ENCODE measurements at regions not wholly inside any gene's neighbourhood (a gene's known extent, or its start where the extent isn't known, plus 50 kb on each side); places are given as distances from the start of the nearest gene placed in this dataset.

GRCh38 chr18:29157905-29158304 is 981.0 kb upstream of the CDH2 start:
- H3K9me3 ChIP-seq (replicated peaks; ENCODE audit: control insufficient read depth, insufficient read depth, low read length) = no peaks in the 10 kb centered on the region
- FAIRE-seq (no peak), ATAC-seq (no peak), DNase-seq (ENCODE audit: low read depth, low spot score) (no peak)
- H3K9ac ChIP-seq (ENCODE audit: control insufficient read depth, insufficient read depth, low read length) = no peak overlapping the region
- TF ChIP-seq NFYB (IDR thresholded peaks at IDR 0.05; ENCODE audit: insufficient read depth, low read depth, low read length) = no peak
- no peak for TF ChIP-seq NR2C1 (IDR thresholded peaks at IDR 0.05)
- TF ChIP-seq PKNOX1 (IDR thresholded peaks at IDR 0.05) = no peak
- TF ChIP-seq MYC (IDR thresholded peaks at IDR 0.05; ENCODE audit: insufficient read depth, insufficient read length, insufficient replicate concordance, low read length, severe bottlenecking) = no peak
- TF ChIP-seq RAD51 (IDR thresholded peaks at IDR 0.05) = no peak
- TF ChIP-seq BHLHE40 (IDR thresholded peaks at IDR 0.05; ENCODE audit: borderline replicate concordance in 1 of 2, low read depth in 2 of 2, low read length in 1 of 2) = no peak
- TF ChIP-seq ATF2 (IDR thresholded peaks at IDR 0.05; ENCODE audit: low read length) = no peak
- TF ChIP-seq ETV6 (conservative IDR thresholded peaks at IDR 0.05 in 1 of 2, IDR thresholded peaks at IDR 0.05 in 1 of 2; ENCODE audit: borderline replicate concordance in 1 of 2, low read depth in 1 of 2) = no peak
- TF ChIP-seq RELA (IDR thresholded peaks at IDR 0.05; ENCODE audit: borderline replicate concordance, partially characterized antibody) = no peak
- no peak for TF ChIP-seq MEF2B (IDR thresholded peaks at IDR 0.05; ENCODE audit: partially characterized antibody, poor library complexity, severe bottlenecking)
- no peak for TF ChIP-seq BCL3 (IDR thresholded peaks at IDR 0.05; ENCODE audit: borderline replicate concordance, insufficient read depth, low read depth, low read length, poor library complexity, severe bottlenecking)
- no peak for TF ChIP-seq NBN (IDR thresholded peaks at IDR 0.05)
- TF ChIP-seq MYB (IDR thresholded peaks at IDR 0.05; ENCODE audit: borderline replicate concordance, low read depth, low read length) = no peak
- TF ChIP-seq MXI1 (IDR thresholded peaks at IDR 0.05; ENCODE audit: low read depth, low read length) = no peak
- in situ Hi-C loops (cut with MboI) (no loop called here), intact Hi-C loops (cut with micrococcal nuclease; ENCODE audit: unreplicated experiment) (no loop called here)
- H3K4me3 ChIP-seq = no peak overlapping the region
- no peak overlapping the region for H3K27ac ChIP-seq (ENCODE audit: control insufficient read depth, insufficient read depth)
- H3K79me2 ChIP-seq (ENCODE audit: control insufficient read depth, insufficient read depth, low read length) = no peaks in the 10 kb centered on the region
- RAD21 ChIA-PET (ENCODE audit: unreplicated experiment) = no interaction called here
- SMC1A ChIA-PET (ENCODE audit: uncharacterized antibody, unreplicated experiment) = no interaction called here
- POLR2A ChIA-PET = no interaction called here
- no peaks in the 10 kb centered on the region for H3K4me1 ChIP-seq (ENCODE audit: control insufficient read depth, insufficient read depth, low read length)
- H3K36me3 ChIP-seq (ENCODE audit: control insufficient read depth in 2 of 2, insufficient read depth in 2 of 2, low read length in 1 of 2) = no peaks in the 10 kb centered on the region
- no peak overlapping the region for H3K4me2 ChIP-seq (ENCODE audit: control insufficient read depth, insufficient read depth)
- no TSS peak for BruUV-seq (replicated peaks)
- no peaks in the 10 kb centered on the region for H3K27me3 ChIP-seq (replicated peaks in 1 of 2; ENCODE audit: control insufficient read depth in 2 of 2, insufficient read depth in 2 of 2, low read length in 1 of 2)
- no peak overlapping the region for H2AFZ ChIP-seq (ENCODE audit: control insufficient read depth, low read depth, low read length)
- CTCF ChIA-PET = no interaction called here
- whole genome bisulfite sequencing (ENCODE audit: insufficient coverage, insufficient replicate concordance, low lambda C conversion rate, missing lambda C conversion rate) = 43% methylated on average over 4 of the region's 4 CpGs
- H4K20me1 ChIP-seq (ENCODE audit: control insufficient read depth, insufficient read depth) = no peaks in the 10 kb centered on the region
